Superior temporal gyrus (tissue), 1 donor: ENCODE measurements at regions not wholly inside any gene's neighbourhood (a gene's known extent, or its start where the extent isn't known, plus 50 kb on each side); places are given as distances from the start of the nearest gene placed in this dataset.
"Not testable (repeated sequence)": the region's sequence is repeated elsewhere in the genome, so short reads cannot be mapped to it uniquely, and the experiment has no call there.

Experiments used
- DNase-seq: peaks from one replicate; pipeline ENCODE4 v3.0.0-alpha.2; 2016; ENCODE audit errors: extremely low spot score

- DNase-seq = no peak
Observed at GRCh38 chr5:25764733-25765132, 1120.0 kb upstream of the CDH10 start.

GRCh38 chr5:25763781-25764180 is 1119.0 kb upstream of the CDH10 start:
- DNase-seq = no peak

- DNase-seq = no peak
Observed at GRCh38 chr5:25754895-25755294, 1110.1 kb upstream of the CDH10 start.

GRCh38 chr5:25744908-25745307 is 1100.1 kb upstream of the CDH10 start:
- no peak for DNase-seq

GRCh38 chr5:25716680-25717079 is 1071.9 kb upstream of the CDH10 start:
- DNase-seq = no peak

- no peak for DNase-seq
Observed at GRCh38 chr5:25713259-25713658, 1068.5 kb upstream of the CDH10 start.

GRCh38 chr5:25707093-25707492 is 1062.3 kb upstream of the CDH10 start:
- no peak for DNase-seq

- DNase-seq = no peak
Observed at GRCh38 chr5:25701936-25702335, 1057.2 kb upstream of the CDH10 start.

- peak; percentile 58 for DNase-seq
Observed at GRCh38 chr5:25694801-25695200, 1050.0 kb upstream of the CDH10 start.

GRCh38 chr5:25688156-25688555 is 1043.4 kb upstream of the CDH10 start:
- DNase-seq = no peak

GRCh38 chr5:25669645-25670401 is 1025.0 kb upstream of the CDH10 start:
- DNase-seq = no peak

- DNase-seq = no peak
Observed at GRCh38 chr5:25662610-25663009, 1017.8 kb upstream of the CDH10 start.

- DNase-seq = not testable (repeated sequence)
Observed at GRCh38 chr5:25650316-25650715, 1005.5 kb upstream of the CDH10 start.

GRCh38 chr5:25649628-25650265 is 1005.0 kb upstream of the CDH10 start:
- DNase-seq = no peak

GRCh38 chr5:25646421-25647341 is 1001.9 kb upstream of the CDH10 start:
- DNase-seq = no peak

GRCh38 chr5:25641124-25641523 is 996.3 kb upstream of the CDH10 start:
- no peak for DNase-seq

- DNase-seq = peak; percentile 7
Observed at GRCh38 chr5:25619273-25619672, 974.5 kb upstream of the CDH10 start.

- DNase-seq = peak; percentile 6
Observed at GRCh38 chr5:25618821-25619220, 974.0 kb upstream of the CDH10 start.

GRCh38 chr5:25614466-25614865 is 969.7 kb upstream of the CDH10 start:
- DNase-seq = no peak

- DNase-seq = no peak
Observed at GRCh38 chr5:25604681-25605080, 959.9 kb upstream of the CDH10 start.

- no peak for DNase-seq
Observed at GRCh38 chr5:25579111-25579510, 934.3 kb upstream of the CDH10 start.

GRCh38 chr5:25573691-25574090 is 928.9 kb upstream of the CDH10 start:
- no peak for DNase-seq
